ENCODE measurements at regions not wholly inside any gene's neighbourhood (a gene's known extent, or its start where the extent isn't known, plus 50 kb on each side); places are given as distances from the start of the nearest gene placed in this dataset.

DNA sequence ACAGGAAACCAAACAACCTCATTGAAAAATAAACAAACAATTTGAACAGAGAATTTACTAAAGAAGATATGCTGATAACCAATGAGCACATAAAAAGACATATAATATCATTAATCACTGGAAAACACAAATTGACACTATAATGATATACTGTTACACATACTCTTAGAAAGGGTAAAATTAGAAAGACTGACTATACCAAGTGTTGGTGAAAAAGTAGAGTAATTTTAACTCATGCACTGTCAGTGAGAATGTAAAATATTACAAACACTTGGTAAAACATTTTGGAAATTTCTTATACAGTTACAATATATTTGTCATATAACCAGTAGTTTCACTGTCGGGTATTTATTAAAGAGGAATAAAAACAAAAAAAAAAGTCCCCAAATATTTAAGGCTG, 1139.2 kb upstream of the GJE1 start:
- Mint-ChIP-seq H3K36me3 (no peaks in the 10 kb centered on the region), H3K27ac (no peak overlapping the region), H3K9me3 (peaks cover 3% of the 10 kb centered on the region), H3K4me1 (no peaks in the 10 kb centered on the region), H3K4me3 (no peak overlapping the region)
- ATAC-seq (no peak), DNase-seq (ENCODE audit: low spot score in 2 of 2) (no peak)

DNA sequence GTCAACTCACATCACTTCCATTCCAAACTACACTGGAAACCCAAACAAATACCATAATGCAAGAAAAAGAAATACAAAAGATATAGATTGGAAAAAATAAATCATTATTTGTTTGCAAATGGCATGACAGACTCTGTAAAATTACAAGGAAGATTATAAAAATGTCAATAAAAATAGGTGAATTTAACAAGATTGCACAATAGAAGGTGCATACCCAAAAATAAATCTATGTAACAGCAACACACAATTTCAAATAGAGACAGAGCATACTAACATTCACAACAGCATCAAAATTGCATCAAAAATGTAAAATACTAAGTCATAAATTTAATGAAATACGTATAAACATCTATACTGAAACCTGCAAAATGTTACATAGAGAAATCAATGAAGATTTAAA, 1140.0 kb upstream of the GJE1 start:
- Mint-ChIP-seq H3K4me3 (no peak overlapping the region), H3K36me3 (no peaks in the 10 kb centered on the region), H3K4me1 (no peaks in the 10 kb centered on the region), H3K27ac (no peak overlapping the region), H3K9me3 (peaks cover 3% of the 10 kb centered on the region)
- ATAC-seq (no peak), DNase-seq (ENCODE audit: low spot score in 2 of 2) (no peak)

DNA sequence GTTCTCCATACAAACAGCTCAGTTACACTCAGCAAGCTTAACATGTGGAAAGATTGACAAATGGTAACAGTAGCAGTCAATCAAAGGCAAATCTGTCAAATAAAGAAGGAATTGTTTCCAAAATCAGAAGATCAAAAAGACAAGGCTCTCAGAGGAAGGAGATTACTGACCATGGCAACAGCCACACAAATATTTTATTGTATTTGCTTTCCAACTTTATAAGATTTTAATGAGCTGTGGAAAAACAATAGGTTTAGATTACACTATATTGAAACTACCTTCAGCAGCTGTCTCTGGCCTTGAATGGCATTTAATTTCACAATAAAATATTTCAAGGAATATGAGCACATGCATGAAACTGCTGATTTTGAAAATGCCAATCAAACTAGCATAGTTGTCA, 1143.9 kb upstream of the GJE1 start:
- Mint-ChIP-seq H3K4me1 (no peaks in the 10 kb centered on the region), H3K4me3 (no peak overlapping the region), H3K27ac (no peak overlapping the region), H3K9me3 (peaks cover 3% of the 10 kb centered on the region), H3K36me3 (no peaks in the 10 kb centered on the region)
- no peak for ATAC-seq
- no peak for DNase-seq (ENCODE audit: low spot score in 2 of 2)

DNA sequence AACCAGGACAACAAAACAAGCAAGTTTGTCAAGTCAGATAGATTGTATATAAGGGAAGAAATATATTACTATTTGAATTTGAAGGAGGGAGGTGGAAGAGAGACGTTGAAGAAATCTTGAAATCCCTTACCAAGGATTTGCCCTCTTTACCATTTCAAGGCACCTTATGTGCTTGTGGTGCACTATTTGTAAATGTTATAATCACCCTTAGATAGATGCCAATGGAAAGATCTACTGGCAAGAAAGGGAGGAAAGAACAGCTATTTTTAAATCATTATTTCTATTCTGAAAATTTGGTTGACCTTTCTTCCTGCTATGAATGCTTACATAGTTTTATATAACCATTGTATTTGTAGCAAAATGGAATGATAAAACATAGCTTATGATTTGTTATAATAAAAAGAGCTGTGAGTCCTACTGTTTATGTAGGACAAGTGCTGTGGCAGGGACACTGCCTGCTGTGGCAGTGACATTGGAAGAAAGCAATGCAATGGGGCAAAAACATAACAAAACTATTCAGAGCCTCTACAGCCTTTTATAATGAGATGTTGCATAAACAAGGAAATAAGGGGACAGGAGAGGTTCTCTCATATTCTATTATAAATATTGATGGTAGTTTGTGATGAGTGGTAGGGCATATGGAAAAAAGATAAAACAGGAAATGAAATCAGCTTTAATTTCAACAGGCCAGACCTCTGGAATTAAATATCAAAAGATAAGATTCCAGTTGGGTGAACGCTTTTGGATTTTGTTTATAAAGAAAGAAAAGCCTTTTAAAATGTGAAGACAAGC, 1145.2 kb upstream of the GJE1 start:
- Mint-ChIP-seq H3K9me3 (peaks cover 3% of the 10 kb centered on the region), H3K4me3 (no peak overlapping the region), H3K36me3 (no peaks in the 10 kb centered on the region), H3K27ac (no peak overlapping the region), H3K4me1 (no peaks in the 10 kb centered on the region)
- DNase-seq (ENCODE audit: low spot score in 2 of 2) (no peak), ATAC-seq (no peak)

DNA sequence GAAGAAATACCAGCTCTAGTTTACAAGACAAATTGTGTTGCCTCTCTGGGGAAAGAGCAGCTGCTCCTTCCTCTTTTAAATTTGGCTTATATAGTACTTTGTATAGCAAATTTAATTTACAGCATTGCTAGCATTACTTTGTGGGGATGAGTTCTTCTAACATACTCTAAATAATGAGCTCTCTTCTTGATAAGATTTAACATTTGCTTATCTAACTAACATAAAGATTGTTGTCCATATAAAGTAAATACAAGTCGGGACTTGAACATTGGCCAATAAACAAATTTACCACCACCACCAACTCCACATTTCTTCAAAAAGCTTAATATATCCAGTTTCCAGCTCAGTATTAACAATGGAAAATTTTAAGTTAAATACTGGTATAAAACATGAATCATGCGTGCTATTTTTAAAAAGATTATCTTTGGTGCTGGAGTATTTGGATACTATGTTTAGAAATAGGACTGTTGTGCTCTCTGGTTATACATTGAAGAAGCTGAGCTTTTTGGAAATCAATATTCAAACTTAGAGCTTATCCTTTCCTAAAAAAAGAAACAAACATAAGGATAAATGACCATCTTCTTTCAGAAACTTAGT, 1146.9 kb upstream of the GJE1 start:
- H3K4me1 Mint-ChIP-seq, result no peaks in the 10 kb centered on the region
- H3K9me3 Mint-ChIP-seq, result peaks cover 3% of the 10 kb centered on the region
- H3K27ac Mint-ChIP-seq, result no peak overlapping the region
- ATAC-seq (no peak), DNase-seq (ENCODE audit: low spot score in 2 of 2) (no peak)
- no peaks in the 10 kb centered on the region for H3K36me3 Mint-ChIP-seq
- H3K4me3 Mint-ChIP-seq, result no peak overlapping the region

DNA sequence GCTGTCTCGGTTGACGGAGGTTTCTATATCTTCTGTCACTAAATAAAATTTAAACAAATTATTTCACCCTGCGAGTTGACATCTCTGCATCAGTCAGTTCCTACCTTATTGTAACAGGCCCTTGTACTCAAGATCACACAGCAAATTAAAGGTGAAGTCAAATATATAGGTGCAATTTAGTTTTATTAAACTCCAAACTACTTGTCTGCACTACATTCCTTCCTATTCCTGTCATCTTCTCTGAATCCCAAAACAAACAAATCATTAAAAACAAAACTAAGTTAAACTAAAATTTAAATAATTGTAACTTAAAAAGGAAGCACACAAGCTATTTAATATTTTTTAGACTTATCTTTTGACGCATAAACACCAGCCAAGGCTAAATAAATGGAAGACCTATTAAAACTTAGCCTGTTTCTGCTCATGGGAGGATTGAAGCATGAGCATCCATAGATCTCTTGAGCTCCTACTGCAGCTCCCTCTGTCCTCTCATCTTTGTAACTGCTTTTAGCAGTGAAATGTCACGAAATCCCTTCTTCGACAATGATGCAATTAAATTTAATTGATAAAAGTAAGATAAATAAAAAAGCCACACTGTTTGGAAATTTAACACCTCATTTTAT, 1152.3 kb upstream of the GJE1 start:
- Mint-ChIP-seq H3K4me1 (no peaks in the 10 kb centered on the region), H3K4me3 (no peak overlapping the region), H3K27ac (no peak overlapping the region), H3K9me3 (no peaks in the 10 kb centered on the region), H3K36me3 (no peaks in the 10 kb centered on the region)
- no peak for DNase-seq (ENCODE audit: low spot score in 2 of 2)
- no peak for ATAC-seq

DNA sequence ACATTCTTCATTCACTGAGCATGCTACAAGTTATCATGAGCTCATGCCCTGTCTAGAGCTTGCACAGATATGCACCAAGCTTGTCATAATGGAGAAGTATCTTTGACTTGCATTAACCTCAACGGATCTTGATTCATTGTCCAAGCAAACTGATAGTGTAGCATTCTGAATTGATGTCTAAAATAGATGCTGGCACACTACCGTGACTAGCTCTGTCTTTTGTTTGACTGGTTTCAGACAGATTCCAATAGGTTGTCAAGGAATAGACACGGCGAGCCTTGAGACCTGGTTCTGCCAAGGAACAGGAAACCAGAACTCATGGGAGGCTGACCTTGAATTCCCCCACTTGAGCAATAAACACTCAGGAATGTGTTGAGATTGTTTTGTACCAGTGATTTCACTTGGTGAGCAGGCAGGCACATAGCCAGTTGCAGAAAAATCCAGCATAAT, 1153.1 kb upstream of the GJE1 start:
- no peak overlapping the region for H3K27ac Mint-ChIP-seq
- DNase-seq (ENCODE audit: low spot score in 2 of 2) (no peak), ATAC-seq (no peak)
- H3K4me3 Mint-ChIP-seq, result no peak overlapping the region
- no peaks in the 10 kb centered on the region for H3K4me1 Mint-ChIP-seq
- H3K9me3 Mint-ChIP-seq, result no peaks in the 10 kb centered on the region
- no peaks in the 10 kb centered on the region for H3K36me3 Mint-ChIP-seq

DNA sequence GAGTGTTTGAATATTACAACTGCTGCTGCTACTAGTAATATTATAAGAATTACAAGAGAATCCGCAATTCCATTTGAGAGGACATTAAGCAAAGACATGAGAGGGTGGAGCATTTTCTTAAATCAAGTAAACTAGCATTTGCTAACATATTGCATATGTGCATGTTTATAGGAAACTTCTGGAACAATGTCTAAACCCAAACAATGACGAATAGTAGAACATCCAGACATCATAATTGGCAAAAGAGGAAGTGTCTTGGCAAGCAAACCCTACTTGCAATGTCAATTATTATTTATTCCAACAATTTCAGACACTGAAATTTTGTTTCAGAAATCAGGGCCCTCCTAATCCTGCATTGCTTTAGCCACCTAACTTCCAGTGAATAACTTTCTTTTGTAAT, 1155.3 kb upstream of the GJE1 start:
- Mint-ChIP-seq H3K36me3 (no peaks in the 10 kb centered on the region), H3K9me3 (no peaks in the 10 kb centered on the region), H3K27ac (no peak overlapping the region), H3K4me3 (no peak overlapping the region), H3K4me1 (no peaks in the 10 kb centered on the region)
- ATAC-seq (no peak), DNase-seq (ENCODE audit: low spot score in 2 of 2) (no peak)

DNA sequence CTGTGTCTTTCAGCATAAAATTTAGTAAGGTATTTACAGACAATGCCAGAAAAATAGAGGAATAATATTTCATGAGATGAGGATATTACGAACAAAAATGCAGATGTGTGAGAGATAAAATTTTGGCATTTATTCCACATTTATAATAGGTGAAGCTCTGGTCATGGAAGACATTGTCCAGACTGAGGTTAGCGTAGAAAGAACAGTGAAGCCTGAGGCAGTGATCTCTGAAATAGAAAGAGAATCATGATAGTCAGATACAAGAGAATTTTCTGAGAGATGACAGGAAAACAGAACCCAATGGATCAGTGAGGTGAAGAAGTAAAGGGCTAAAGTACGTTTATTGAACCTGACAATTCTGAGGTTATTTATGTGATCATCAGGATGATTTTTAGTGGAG, 1155.9 kb upstream of the GJE1 start:
- Mint-ChIP-seq H3K36me3 (no peaks in the 10 kb centered on the region), H3K9me3 (peaks cover 3% of the 10 kb centered on the region), H3K4me3 (no peak overlapping the region), H3K4me1 (no peaks in the 10 kb centered on the region), H3K27ac (no peak overlapping the region)
- ATAC-seq (no peak), DNase-seq (ENCODE audit: low spot score in 2 of 2) (no peak)

DNA sequence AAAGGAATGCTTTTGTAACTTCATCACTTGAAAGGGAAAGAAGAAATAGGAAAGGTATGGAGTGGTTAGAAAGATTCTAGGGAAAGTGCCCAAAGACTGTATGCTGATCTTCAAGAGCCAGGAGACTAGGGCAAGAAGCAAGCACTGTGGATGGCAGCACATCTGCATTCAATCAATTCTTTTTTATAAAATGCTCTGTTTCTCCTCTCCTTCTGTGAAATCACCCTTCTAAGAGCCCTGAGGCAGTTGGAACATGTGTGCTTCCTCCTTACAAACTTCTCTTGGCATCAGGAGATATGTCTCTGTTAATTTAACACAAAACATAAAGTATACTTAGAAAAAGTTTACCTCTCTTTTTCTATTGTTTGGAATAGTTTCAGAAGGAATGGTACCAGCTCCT, 1162.2 kb upstream of the GJE1 start:
- ATAC-seq (no peak), DNase-seq (ENCODE audit: low spot score in 2 of 2) (no peak)
- peaks cover 9% of the 10 kb centered on the region for H3K9me3 Mint-ChIP-seq
- no peaks in the 10 kb centered on the region for H3K36me3 Mint-ChIP-seq
- H3K4me3 Mint-ChIP-seq, result no peak overlapping the region
- H3K27ac Mint-ChIP-seq, result no peak overlapping the region
- H3K4me1 Mint-ChIP-seq, result no peaks in the 10 kb centered on the region

DNA sequence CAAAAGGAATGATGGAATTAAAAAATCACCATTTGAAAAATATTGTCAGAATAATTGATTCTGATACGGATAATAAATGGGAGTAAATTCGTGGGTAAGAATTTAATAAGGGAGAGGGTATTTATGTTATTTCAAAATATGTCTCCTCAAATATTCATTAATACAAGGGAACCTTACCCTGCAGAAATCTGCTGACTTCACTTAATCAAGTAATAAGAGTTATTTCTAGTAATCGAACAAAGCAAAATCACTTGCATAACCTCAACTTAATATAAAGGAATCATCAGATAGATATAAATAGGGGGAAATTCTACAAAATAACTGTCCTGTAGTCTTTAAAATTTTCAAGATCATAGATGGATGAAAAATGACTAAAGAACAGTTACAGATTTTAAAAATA, 1164.7 kb upstream of the GJE1 start:
- Mint-ChIP-seq H3K4me3 (no peak overlapping the region), H3K27ac (no peak overlapping the region), H3K36me3 (no peaks in the 10 kb centered on the region), H3K4me1 (no peaks in the 10 kb centered on the region), H3K9me3 (peaks cover 9% of the 10 kb centered on the region)
- ATAC-seq (no peak), DNase-seq (ENCODE audit: low spot score in 2 of 2) (no peak)

DNA sequence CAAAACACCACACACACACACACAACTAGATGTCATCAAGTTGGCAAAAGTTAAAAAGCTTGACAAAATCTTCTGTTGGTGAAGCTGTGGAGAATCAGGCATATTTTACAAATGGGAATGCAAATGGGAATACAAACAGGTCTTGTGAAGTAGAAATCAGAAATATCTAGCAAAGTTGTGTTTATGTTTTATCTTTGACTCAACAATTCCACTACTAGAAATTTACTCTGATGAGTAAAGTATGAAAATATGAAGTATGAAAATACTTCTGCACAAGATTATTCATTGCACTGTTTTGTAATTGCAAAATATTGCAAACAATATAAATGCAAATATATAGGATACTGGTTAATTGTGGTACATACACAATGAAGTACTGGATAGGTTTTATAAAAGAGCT, 1166.0 kb upstream of the GJE1 start:
- peaks cover 5% of the 10 kb centered on the region for H3K9me3 Mint-ChIP-seq
- H3K36me3 Mint-ChIP-seq, result no peaks in the 10 kb centered on the region
- DNase-seq (ENCODE audit: low spot score in 2 of 2), result no peak
- no peaks in the 10 kb centered on the region for H3K4me1 Mint-ChIP-seq
- H3K27ac Mint-ChIP-seq, result no peak overlapping the region
- no peak overlapping the region for H3K4me3 Mint-ChIP-seq
- no peak for ATAC-seq

DNA sequence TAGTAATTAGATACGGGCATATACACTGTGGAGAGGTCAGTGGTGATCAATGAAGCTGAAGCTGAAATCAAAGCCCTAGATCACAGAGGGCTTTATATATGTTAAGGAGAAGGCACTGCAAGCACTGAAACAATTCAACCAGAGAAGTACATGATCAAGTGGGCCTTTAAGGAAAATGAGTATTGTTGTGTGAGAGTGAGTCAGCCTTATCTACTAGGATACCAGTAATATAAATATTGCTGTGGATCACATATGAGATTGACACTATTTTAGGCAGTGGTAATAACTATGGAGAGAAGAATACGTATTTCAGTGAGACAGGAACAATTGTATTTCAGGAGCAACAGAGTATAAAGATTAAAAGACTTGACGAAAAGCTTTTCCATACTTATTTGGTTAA, 1172.2 kb upstream of the GJE1 start:
- DNase-seq (ENCODE audit: low spot score in 2 of 2) (no peak), ATAC-seq (no peak)
- H3K9me3 Mint-ChIP-seq, result no peaks in the 10 kb centered on the region
- no peak overlapping the region for H3K4me3 Mint-ChIP-seq
- no peaks in the 10 kb centered on the region for H3K4me1 Mint-ChIP-seq
- no peaks in the 10 kb centered on the region for H3K36me3 Mint-ChIP-seq
- no peak overlapping the region for H3K27ac Mint-ChIP-seq

DNA sequence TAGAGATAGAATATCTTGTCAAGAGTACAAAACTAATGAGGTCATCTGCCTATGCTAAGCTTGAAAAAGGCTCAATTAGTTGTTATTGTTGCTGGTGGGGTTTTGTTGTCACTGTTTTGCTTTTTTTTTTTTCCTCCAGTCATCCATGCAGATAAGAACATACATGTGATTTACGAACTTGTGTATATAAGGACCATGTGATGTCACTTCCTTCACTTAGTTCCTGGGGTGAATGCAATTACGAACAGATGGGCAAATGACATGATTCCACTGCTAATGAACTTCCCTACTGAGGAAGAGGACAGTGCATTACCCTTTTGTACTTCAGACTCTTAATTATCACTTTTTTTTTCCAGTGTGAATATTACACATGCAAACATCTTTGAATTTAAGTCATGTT, 1175.3 kb upstream of the GJE1 start:
- Mint-ChIP-seq H3K9me3 (peaks cover 3% of the 10 kb centered on the region), H3K4me3 (no peak overlapping the region), H3K27ac (no peak overlapping the region), H3K36me3 (no peaks in the 10 kb centered on the region), H3K4me1 (no peaks in the 10 kb centered on the region)
- ATAC-seq, result no peak
- DNase-seq (ENCODE audit: low spot score in 2 of 2), result no peak

DNA sequence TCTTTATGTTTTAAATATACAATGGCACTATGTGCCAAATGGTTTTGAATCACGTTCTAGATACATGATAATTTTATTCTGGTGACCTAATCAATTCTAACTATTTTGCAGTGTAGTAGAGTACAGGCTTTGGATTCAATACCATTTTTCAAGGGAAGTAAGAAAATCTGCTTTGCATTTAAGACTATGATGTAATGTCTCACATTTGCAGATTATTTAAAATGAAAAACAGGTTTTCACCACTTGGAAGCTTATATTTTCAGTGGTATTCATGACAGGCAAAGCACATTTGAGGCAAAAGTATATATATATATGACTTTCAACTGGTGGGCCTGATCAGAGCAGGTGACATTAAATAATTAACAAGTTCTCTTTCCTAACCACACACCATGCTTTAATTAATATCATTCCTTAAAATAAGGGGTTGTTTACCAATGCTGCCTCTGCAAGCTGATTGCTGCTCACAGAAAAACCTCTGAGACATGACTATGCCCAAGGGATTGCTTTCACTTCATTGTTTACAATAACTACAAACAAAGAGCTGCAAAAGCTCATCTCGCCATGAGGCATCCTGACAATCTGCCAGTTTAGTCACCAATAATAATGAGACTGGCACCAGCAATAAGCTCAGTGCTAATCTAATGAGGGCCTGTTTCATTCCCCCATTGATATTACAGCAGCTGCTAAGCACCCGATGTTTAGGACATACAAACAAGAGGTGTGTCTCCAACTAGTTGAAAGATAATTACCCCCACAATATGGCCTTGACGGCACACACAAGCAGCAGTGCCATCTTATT, 1176.0 kb upstream of the GJE1 start:
- no peak for ATAC-seq
- Mint-ChIP-seq H3K9me3 (peaks cover 3% of the 10 kb centered on the region), H3K36me3 (no peaks in the 10 kb centered on the region), H3K27ac (no peak overlapping the region), H3K4me3 (no peak overlapping the region), H3K4me1 (no peaks in the 10 kb centered on the region)
- no peak for DNase-seq (ENCODE audit: low spot score in 2 of 2)
